Aorta (tissue), 5 donors: ENCODE measurements at regions not wholly inside any gene's neighbourhood (a gene's known extent, or its start where the extent isn't known, plus 50 kb on each side); places are given as distances from the start of the nearest gene placed in this dataset.
"Not testable (repeated sequence)": the region's sequence is repeated elsewhere in the genome, so short reads cannot be mapped to it uniquely, and the experiment has no call there.

Experiments
- ATAC-seq: fragments of 200-7000 bp; cut with Tn5 transposase; one replicate; pipeline ENCODE4 v1.9.1; 2022; ENCODE audit warnings: moderate library complexity; ENCODE audit not compliant: low FRiP score
- DNase-seq, 2 donors: peaks; one replicate each; pipeline ENCODE4 v3.0.0-alpha.2; 2020
- H3K27ac ChIP-seq, 2 donors: one replicate each; pipeline ENCODE4 v1.5.1; 2013; ENCODE audit warnings: low read length in 2 of 2, mild to moderate bottlenecking in 2 of 2, moderate library complexity in 2 of 2, control low read depth in 1 of 2, inconsistent platforms in 1 of 2, low read depth in 1 of 2
- H3K27me3 ChIP-seq, 2 donors: one replicate each; pipeline ENCODE4 v1.6.1; 2013; ENCODE audit warnings: control low read depth in 1 of 2, low read length in 1 of 2, mild to moderate bottlenecking in 1 of 2, moderate library complexity in 1 of 2; ENCODE audit not compliant: insufficient read depth in 2 of 2, control insufficient read depth in 1 of 2
- H3K36me3 ChIP-seq, 2 donors: one replicate each; pipeline ENCODE4 v1.6.1; 2013; ENCODE audit warnings: control low read depth in 1 of 2, low read length in 1 of 2, mild to moderate bottlenecking in 1 of 2; ENCODE audit not compliant: insufficient read depth in 2 of 2, control insufficient read depth in 1 of 2
- H3K4me1 ChIP-seq, 2 donors: one replicate each; pipeline ENCODE4 v1.6.1; 2013; ENCODE audit warnings: low read length in 2 of 2, control low read depth in 1 of 2, mild to moderate bottlenecking in 1 of 2, moderate library complexity in 1 of 2; ENCODE audit not compliant: insufficient read depth in 2 of 2, control insufficient read depth in 1 of 2
- H3K4me3 ChIP-seq, 2 donors: one replicate each; pipeline ENCODE4 v1.5.1; 2013; ENCODE audit warnings: low read length in 2 of 2, control low read depth in 1 of 2, mild to moderate bottlenecking in 1 of 2
- H3K9me3 ChIP-seq: one replicate; pipeline ENCODE4 v1.6.1; 2013; ENCODE audit warnings: mild to moderate bottlenecking, low read length; ENCODE audit not compliant: control insufficient read depth
- WGBS, 2 donors: extraction: QIAGEN DNeasy Blood & Tissue Kit; methylation state at CpG; one replicate each; pipeline ENCODE4 v1.1.7; 2013; 5-methylcytosine and 5-hydroxymethylcytosine counted together
- intact Hi-C, 2 donors: fragments of 100-400 bp; cut with DNase I; formaldehyde crosslinking; loops; one replicate each; pipeline versions ENCODE4 v1.14.2 to v1.15.0; 2022
- donor health status: healthy with polysubstance abuse.
- donor health status: Bipolar disorder and iron deficiency.
- donor health status: DM: no; HTN: no; CAD: no.
- donor health status: DM: no; HTN: no; CAD: no.
- donor health status: DM: yes; HTN: yes; CAD: no.

GRCh38 chrX:96027407-96027806, 657.2 kb upstream of the DIAPH2 start:
- H3K27ac ChIP-seq = no peak overlapping the region
- intact Hi-C loops = no loop called here

GRCh38 chrX:96052078-96052477, 632.6 kb upstream of the DIAPH2 start:
- Histone ChIP-seq H3K27me3 (no peaks in the 10 kb centered on the region), H3K36me3 (no peaks in the 10 kb centered on the region), H3K27ac (no peak overlapping the region), H3K4me3 (no peak overlapping the region), H3K9me3 (no peaks in the 10 kb centered on the region), H3K4me1 (no peaks in the 10 kb centered on the region)
- 63 to 74% methylated on average over 2 of the region's 2 CpGs for WGBS, 2 donors
- ATAC-seq = no peak
- intact Hi-C loops = no loop called here
- DNase-seq = no peak

More at GRCh38 chrX:96027407-96027806, 657.2 kb upstream of the DIAPH2 start:
- no peak for DNase-seq
- Histone ChIP-seq H3K9me3 (no peaks in the 10 kb centered on the region), H3K4me1 (no peaks in the 10 kb centered on the region), H3K4me3 (no peak overlapping the region), H3K36me3 (no peaks in the 10 kb centered on the region), H3K27me3 (no peaks in the 10 kb centered on the region)
- 3 to 29% methylated on average over 2 of the region's 2 CpGs for WGBS, 2 donors
- no peak for ATAC-seq

- intact Hi-C loops = no loop called here
- DNase-seq = no peak
Observed at GRCh38 chrX:96081891-96082290, 602.8 kb upstream of the DIAPH2 start.

GRCh38 chrX:96094616-96095015, 590.0 kb upstream of the DIAPH2 start:
- no peak overlapping the region for H3K4me3 ChIP-seq
- no peak overlapping the region for H3K27ac ChIP-seq
- DNase-seq = no peak
- no peaks in the 10 kb centered on the region for H3K36me3 ChIP-seq
- no peaks in the 10 kb centered on the region for H3K4me1 ChIP-seq
- ATAC-seq = no peak
- intact Hi-C loops = no loop called here
- H3K9me3 ChIP-seq = no peaks in the 10 kb centered on the region
- H3K27me3 ChIP-seq = no peaks in the 10 kb centered on the region
- WGBS, 2 donors = 69 to 84% methylated on average over 5 of the region's 5 CpGs

More at GRCh38 chrX:96081891-96082290, 602.8 kb upstream of the DIAPH2 start:
- H3K27ac ChIP-seq = no peak overlapping the region
- no peak overlapping the region for H3K4me3 ChIP-seq
- no peaks in the 10 kb centered on the region for H3K9me3 ChIP-seq
- H3K36me3 ChIP-seq = no peaks in the 10 kb centered on the region
- no peaks in the 10 kb centered on the region for H3K27me3 ChIP-seq
- ATAC-seq = no peak
- no peaks in the 10 kb centered on the region for H3K4me1 ChIP-seq

GRCh38 chrX:96098471-96098870, 586.2 kb upstream of the DIAPH2 start:
- Histone ChIP-seq H3K36me3 (no peaks in the 10 kb centered on the region), H3K4me1 (no peaks in the 10 kb centered on the region), H3K4me3 (no peak overlapping the region), H3K27ac (no peak overlapping the region), H3K9me3 (no peaks in the 10 kb centered on the region), H3K27me3 (no peaks in the 10 kb centered on the region)
- intact Hi-C loops = no loop called here
- DNase-seq (no peak), ATAC-seq (no peak)
- 51 to 87% methylated on average over 1 of the region's 1 CpG for WGBS, 2 donors

GRCh38 chrX:96102997-96103396, 581.6 kb upstream of the DIAPH2 start:
- no peaks in the 10 kb centered on the region for H3K9me3 ChIP-seq
- no peaks in the 10 kb centered on the region for H3K27me3 ChIP-seq
- no peak overlapping the region for H3K27ac ChIP-seq
- H3K36me3 ChIP-seq = no peaks in the 10 kb centered on the region
- ATAC-seq (no peak), DNase-seq (peak in 1 of 2 donors; percentile 66)
- intact Hi-C loops = no loop called here
- H3K4me1 ChIP-seq = no peaks in the 10 kb centered on the region
- WGBS, 2 donors = 59 to 67% methylated on average over 9 of the region's 9 CpGs
- no peak overlapping the region for H3K4me3 ChIP-seq

- H3K4me1 ChIP-seq = no peaks in the 10 kb centered on the region
- H3K36me3 ChIP-seq = no peaks in the 10 kb centered on the region
- ATAC-seq = no peak
- 89 to 93% methylated on average over 1 of the region's 1 CpG for WGBS, 2 donors
- intact Hi-C loops = loop anchor here in 1 of 2 donors (10.0 kb wide), 1 partner anchor 268 kb away; no protein-coding TSS in a partner anchor
- H3K4me3 ChIP-seq = no peak overlapping the region
- no peak overlapping the region for H3K27ac ChIP-seq
- no peaks in the 10 kb centered on the region for H3K9me3 ChIP-seq
- DNase-seq = no peak
- H3K27me3 ChIP-seq = no peaks in the 10 kb centered on the region
Observed at GRCh38 chrX:96112689-96113088, 572.0 kb upstream of the DIAPH2 start.

- Histone ChIP-seq H3K4me1 (no peaks in the 10 kb centered on the region), H3K9me3 (no peaks in the 10 kb centered on the region), H3K4me3 (no peak overlapping the region), H3K36me3 (no peaks in the 10 kb centered on the region), H3K27ac (no peak overlapping the region), H3K27me3 (no peaks in the 10 kb centered on the region)
- intact Hi-C loops = no loop called here
- DNase-seq (no peak), ATAC-seq (no peak)
Observed at GRCh38 chrX:96126182-96126581, 558.5 kb upstream of the DIAPH2 start.

- H3K4me3 ChIP-seq, ATAC-seq, H3K36me3 ChIP-seq, DNase-seq, intact Hi-C loops, H3K27me3 ChIP-seq, H3K4me1 ChIP-seq, H3K27ac ChIP-seq, H3K9me3 ChIP-seq: not testable (repeated sequence)
- WGBS, 2 donors = 90 to 98% methylated on average over 5 of the region's 5 CpGs
Observed at GRCh38 chrX:96128058-96128457, 556.6 kb upstream of the DIAPH2 start.
